ENCODE measurements at regions not wholly inside any gene's neighbourhood (a gene's known extent, or its start where the extent isn't known, plus 50 kb on each side); places are given as distances from the start of the nearest gene placed in this dataset.

- Histone ChIP-seq H3K9me3 (ENCODE audit: low read depth) (no peaks in the 10 kb centered on the region), H3K4me1 (ENCODE audit: insufficient read depth) (no peaks in the 10 kb centered on the region), H3K4me3 (no peak overlapping the region), H3K9me2 (replicated peaks; ENCODE audit: insufficient read depth) (no peaks in the 10 kb centered on the region), H4K20me1 (ENCODE audit: insufficient read depth, poor library complexity, severe bottlenecking) (no peaks in the 10 kb centered on the region), H3K79me2 (no peaks in the 10 kb centered on the region), H3K4me2 (no peak overlapping the region), H3K27me3 (no peaks in the 10 kb centered on the region), H3K36me3 (replicated peaks; ENCODE audit: insufficient read depth, low read depth) (no peaks in the 10 kb centered on the region), H2AFZ (no peak overlapping the region), H3K27ac (no peak overlapping the region)
- DNase-seq (ENCODE audit: low spot score): peak; percentile 6
- peak; percentile 37 for TF ChIP-seq CTCF (IDR thresholded peaks at IDR 0.05; ENCODE audit: poor library complexity)
- TF ChIP-seq EZH2phosphoT487 (IDR thresholded peaks at IDR 0.05; ENCODE audit: low read depth, severe bottlenecking, unreplicated experiment): no peak
- no peak for TF ChIP-seq EZH2 (IDR thresholded peaks at IDR 0.05; ENCODE audit: borderline replicate concordance)
- 49% methylated on average over 6 of the region's 6 CpGs for WGBS (ENCODE audit: low lambda C conversion rate, missing lambda C conversion rate)
Observed at GRCh38 chr7:79806161-79806734, 328.4 kb upstream of the GNAI1 start.

- Histone ChIP-seq H3K9me2 (replicated peaks; ENCODE audit: insufficient read depth) (no peaks in the 10 kb centered on the region), H3K27ac (no peak overlapping the region), H3K9me3 (ENCODE audit: low read depth) (no peaks in the 10 kb centered on the region), H3K36me3 (replicated peaks; ENCODE audit: insufficient read depth, low read depth) (no peaks in the 10 kb centered on the region), H3K4me2 (no peak overlapping the region), H2AFZ (no peak overlapping the region), H4K20me1 (ENCODE audit: insufficient read depth, poor library complexity, severe bottlenecking) (no peaks in the 10 kb centered on the region), H3K4me1 (ENCODE audit: insufficient read depth) (no peaks in the 10 kb centered on the region), H3K79me2 (no peaks in the 10 kb centered on the region), H3K27me3 (no peaks in the 10 kb centered on the region), H3K4me3 (no peak overlapping the region)
- TF ChIP-seq CTCF (IDR thresholded peaks at IDR 0.05; ENCODE audit: poor library complexity) (no peak), EZH2 (IDR thresholded peaks at IDR 0.05; ENCODE audit: borderline replicate concordance) (no peak), EZH2phosphoT487 (IDR thresholded peaks at IDR 0.05; ENCODE audit: low read depth, severe bottlenecking, unreplicated experiment) (no peak)
- no peak for DNase-seq (ENCODE audit: low spot score)
- WGBS (ENCODE audit: low lambda C conversion rate, missing lambda C conversion rate): 73% methylated on average over 6 of the region's 6 CpGs
Observed at GRCh38 chr7:79790656-79791262, 337.3 kb upstream of the MAGI2 start.

GRCh38 chr7:79789584-79790345 lies 336.3 kb upstream of the MAGI2 start:
- DNase-seq (ENCODE audit: low spot score): no peak
- H3K4me2 ChIP-seq: no peak overlapping the region
- TF ChIP-seq EZH2phosphoT487 (IDR thresholded peaks at IDR 0.05; ENCODE audit: low read depth, severe bottlenecking, unreplicated experiment) (no peak), EZH2 (IDR thresholded peaks at IDR 0.05; ENCODE audit: borderline replicate concordance) (no peak), CTCF (IDR thresholded peaks at IDR 0.05; ENCODE audit: poor library complexity) (no peak)

More at GRCh38 chr7:79789584-79790345, 336.3 kb upstream of the MAGI2 start:
- Histone ChIP-seq H3K4me1 (ENCODE audit: insufficient read depth) (no peaks in the 10 kb centered on the region), H3K79me2 (no peaks in the 10 kb centered on the region), H4K20me1 (ENCODE audit: insufficient read depth, poor library complexity, severe bottlenecking) (no peaks in the 10 kb centered on the region), H3K27me3 (no peaks in the 10 kb centered on the region), H3K9me2 (replicated peaks; ENCODE audit: insufficient read depth) (no peaks in the 10 kb centered on the region), H3K9me3 (ENCODE audit: low read depth) (no peaks in the 10 kb centered on the region), H3K27ac (no peak overlapping the region), H2AFZ (no peak overlapping the region), H3K4me3 (no peak overlapping the region), H3K36me3 (replicated peaks; ENCODE audit: insufficient read depth, low read depth) (no peaks in the 10 kb centered on the region)
- WGBS (ENCODE audit: low lambda C conversion rate, missing lambda C conversion rate): 50% methylated on average over 2 of the region's 2 CpGs

Measured in hepatocyte (in vitro differentiated cells).